ENCODE measurements at regions not wholly inside any gene's neighbourhood (a gene's known extent, or its start where the extent isn't known, plus 50 kb on each side); places are given as distances from the start of the nearest gene placed in this dataset.
"Not testable (repeated sequence)": the region's sequence is repeated elsewhere in the genome, so short reads cannot be mapped to it uniquely, and the experiment has no call there.

- DNase-seq (ENCODE audit: low spot score), result no peak
- TF ChIP-seq CTCF (IDR thresholded peaks at IDR 0.05; ENCODE audit: borderline replicate concordance, control extremely low read depth, extremely low read depth, insufficient read depth, missing control alignments), result no peak
- in situ Hi-C loops (cut with MboI; ENCODE audit: low sequenced_read_pairs, unreplicated experiment), result no loop called here
These were observed 1011.1 kb upstream of the HS3ST1 start for GRCh38 chr4:12439633-12440305.

- DNase-seq (ENCODE audit: low spot score); in situ Hi-C loops (cut with MboI; ENCODE audit: low sequenced_read_pairs, unreplicated experiment): not testable (repeated sequence)
These were observed 1002.6 kb upstream of the HS3ST1 start for GRCh38 chr4:12431259-12431658.

- no peak for DNase-seq (ENCODE audit: low spot score)
- no peak for TF ChIP-seq CTCF (IDR thresholded peaks at IDR 0.05; ENCODE audit: borderline replicate concordance, control extremely low read depth, extremely low read depth, insufficient read depth, missing control alignments)
- in situ Hi-C loops (cut with MboI; ENCODE audit: low sequenced_read_pairs, unreplicated experiment), result no loop called here
These were observed 992.7 kb upstream of the HS3ST1 start for GRCh38 chr4:12421364-12421763.

- TF ChIP-seq CTCF (IDR thresholded peaks at IDR 0.05; ENCODE audit: borderline replicate concordance, control extremely low read depth, extremely low read depth, insufficient read depth, missing control alignments), result no peak
- DNase-seq (ENCODE audit: low spot score), result no peak
- in situ Hi-C loops (cut with MboI; ENCODE audit: low sequenced_read_pairs, unreplicated experiment), result no loop called here
These were observed 988.1 kb upstream of the HS3ST1 start for GRCh38 chr4:12416755-12417154.

- no peak for TF ChIP-seq CTCF (IDR thresholded peaks at IDR 0.05; ENCODE audit: borderline replicate concordance, control extremely low read depth, extremely low read depth, insufficient read depth, missing control alignments)
- no peak for DNase-seq (ENCODE audit: low spot score)
- in situ Hi-C loops (cut with MboI; ENCODE audit: low sequenced_read_pairs, unreplicated experiment), result no loop called here
These were observed 985.6 kb upstream of the HS3ST1 start for GRCh38 chr4:12414181-12414812.

GRCh38 chr4:12411072-12411471 lies 982.4 kb upstream of the HS3ST1 start:
- no peak for DNase-seq (ENCODE audit: low spot score)
- in situ Hi-C loops (cut with MboI; ENCODE audit: low sequenced_read_pairs, unreplicated experiment), result no loop called here

More at GRCh38 chr4:12411072-12411471, 982.4 kb upstream of the HS3ST1 start:
- no peak for TF ChIP-seq CTCF (IDR thresholded peaks at IDR 0.05; ENCODE audit: borderline replicate concordance, control extremely low read depth, extremely low read depth, insufficient read depth, missing control alignments)

Measured in GM13976 (cell line).